Thyroid gland (tissue), 4 donors: ENCODE measurements at regions not wholly inside any gene's neighbourhood (a gene's known extent, or its start where the extent isn't known, plus 50 kb on each side); places are given as distances from the start of the nearest gene placed in this dataset.
"Not testable (repeated sequence)": the region's sequence is repeated elsewhere in the genome, so short reads cannot be mapped to it uniquely, and the experiment has no call there.

Source experiments
- DNase-seq, 2 donors: peaks; one replicate each; pipeline ENCODE4 v3.0.0-alpha.2; 2019
- H3K27ac ChIP-seq, 3 donors: fragments of 200-600 bp; sonication (generic); 1 replicate in 2 of 3; 2 replicates in 1 of 3; pipeline ENCODE4 v1.5.1; 2016 to 2019; ENCODE audit warnings: mild to moderate bottlenecking in 1 of 3, moderate library complexity in 1 of 3
- H3K27me3 ChIP-seq: fragments of 200-600 bp; sonication (generic); one replicate; pipeline ENCODE4 v1.5.1; 2019
- H3K36me3 ChIP-seq, 2 donors: fragments of 200-600 bp; sonication (generic); one replicate each; pipeline ENCODE4 v1.5.1; 2016 to 2019
- H3K4me1 ChIP-seq, 2 donors: fragments of 200-600 bp; sonication (generic); one replicate each; pipeline ENCODE4 v1.5.1; 2017 to 2019
- H3K4me3 ChIP-seq, 3 donors: fragments of 200-600 bp; sonication (generic); replicated peaks in 1 of 3; 1 replicate in 2 of 3; 2 replicates in 1 of 3; pipeline ENCODE4 v1.5.1; 2016; ENCODE audit warnings: mild to moderate bottlenecking in 1 of 3
- H3K9me3 ChIP-seq: fragments of 200-600 bp; sonication (generic); one replicate; pipeline ENCODE4 v1.5.1; 2017
- POLR2A ChIP-seq, 2 donors: fragments of 450-650 bp; IDR thresholded peaks; one replicate each; pipeline ENCODE4 v1.6.1; 2017; ENCODE audit warnings: antibody characterized with exemption in 2 of 2, mild to moderate bottlenecking in 2 of 2, moderate library complexity in 1 of 2
- WGBS, 2 donors: methylation state at CpG; one replicate each; pipeline ENCODE4 v1.1.5; 2017; 5-methylcytosine and 5-hydroxymethylcytosine counted together
- intact Hi-C: fragments of 100-400 bp; cut with DNase I; formaldehyde crosslinking; loops from one replicate; pipeline ENCODE4 v1.15.1; 2023
- TF ChIP-seq, protein P1 (sequence below), 6 experiments: fragments of 200-600 bp in 3 of 6; fragments of 450-650 bp in 3 of 6; sonication (generic) in 3 of 6; IDR thresholded peaks; one replicate each; pipeline ENCODE4 v1.5.1; 2016 to 2019; ENCODE audit warnings: antibody characterized with exemption in 6 of 6, mild to moderate bottlenecking in 2 of 6, inconsistent platforms in 1 of 6, moderate library complexity in 1 of 6

DNA sequence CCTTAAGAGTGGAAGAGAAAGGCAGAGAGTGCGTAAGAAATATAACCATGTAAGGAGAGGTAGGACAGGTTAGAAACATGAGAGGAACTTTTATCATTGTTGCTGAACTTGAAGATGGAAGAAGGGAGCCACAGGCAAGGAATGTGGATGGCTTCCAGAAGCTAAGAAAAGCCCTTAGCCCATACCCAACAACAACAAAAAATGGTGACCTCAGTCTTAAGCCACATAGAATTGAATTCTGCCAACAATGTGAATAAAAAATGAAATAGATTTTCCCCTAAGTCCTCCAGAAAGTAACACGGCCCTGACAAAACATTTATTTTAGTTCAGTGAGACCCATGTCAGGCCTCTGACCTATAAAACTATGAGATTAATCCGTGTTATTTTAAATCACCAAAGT lies 767.3 kb downstream of the FAM181B start:
- Histone ChIP-seq H3K36me3 (no peaks in the 10 kb centered on the region), H3K27ac (no peak overlapping the region), H3K4me3 (no peak overlapping the region), H3K27me3 (no peaks in the 10 kb centered on the region), H3K9me3 (no peaks in the 10 kb centered on the region), H3K4me1 (no peaks in the 10 kb centered on the region)
- 75% methylated on average over 3 of the region's 3 CpGs for WGBS, 2 donors
- TF ChIP-seq, protein P1, sequence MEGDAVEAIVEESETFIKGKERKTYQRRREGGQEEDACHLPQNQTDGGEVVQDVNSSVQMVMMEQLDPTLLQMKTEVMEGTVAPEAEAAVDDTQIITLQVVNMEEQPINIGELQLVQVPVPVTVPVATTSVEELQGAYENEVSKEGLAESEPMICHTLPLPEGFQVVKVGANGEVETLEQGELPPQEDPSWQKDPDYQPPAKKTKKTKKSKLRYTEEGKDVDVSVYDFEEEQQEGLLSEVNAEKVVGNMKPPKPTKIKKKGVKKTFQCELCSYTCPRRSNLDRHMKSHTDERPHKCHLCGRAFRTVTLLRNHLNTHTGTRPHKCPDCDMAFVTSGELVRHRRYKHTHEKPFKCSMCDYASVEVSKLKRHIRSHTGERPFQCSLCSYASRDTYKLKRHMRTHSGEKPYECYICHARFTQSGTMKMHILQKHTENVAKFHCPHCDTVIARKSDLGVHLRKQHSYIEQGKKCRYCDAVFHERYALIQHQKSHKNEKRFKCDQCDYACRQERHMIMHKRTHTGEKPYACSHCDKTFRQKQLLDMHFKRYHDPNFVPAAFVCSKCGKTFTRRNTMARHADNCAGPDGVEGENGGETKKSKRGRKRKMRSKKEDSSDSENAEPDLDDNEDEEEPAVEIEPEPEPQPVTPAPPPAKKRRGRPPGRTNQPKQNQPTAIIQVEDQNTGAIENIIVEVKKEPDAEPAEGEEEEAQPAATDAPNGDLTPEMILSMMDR (IDR thresholded peaks at IDR 0.05) = no peak
- TF ChIP-seq POLR2A (IDR thresholded peaks at IDR 0.05) = no peak
- no peak for DNase-seq
- intact Hi-C loops = no loop called here

DNA sequence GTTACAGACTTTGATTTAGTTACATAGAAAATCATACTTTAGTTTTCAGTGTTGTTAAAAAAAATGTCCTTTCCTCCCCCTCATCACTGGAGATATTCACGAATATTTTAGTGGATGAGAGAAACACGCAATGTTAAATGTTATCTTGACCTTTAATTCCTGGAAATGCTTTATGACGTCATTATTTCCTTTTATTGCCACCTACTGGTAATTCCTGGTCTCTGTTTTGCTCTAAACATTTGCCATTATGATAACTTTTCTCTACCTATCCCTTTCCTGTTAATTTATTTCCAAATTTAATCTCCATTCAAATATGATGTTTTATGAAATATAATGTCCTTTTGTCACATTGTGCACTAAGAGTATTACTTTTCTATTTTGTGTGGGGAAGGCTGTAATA lies 770.6 kb downstream of the FAM181B start:
- DNase-seq = no peak
- no peak for TF ChIP-seq POLR2A (IDR thresholded peaks at IDR 0.05)
- TF ChIP-seq, protein P1 (IDR thresholded peaks at IDR 0.05) = peak in 1 of 6 experiments; percentile 6
- Histone ChIP-seq H3K27me3 (no peaks in the 10 kb centered on the region), H3K9me3 (no peaks in the 10 kb centered on the region), H3K36me3 (no peaks in the 10 kb centered on the region), H3K4me3 (no peak overlapping the region), H3K27ac (no peak overlapping the region), H3K4me1 (no peaks in the 10 kb centered on the region)
- intact Hi-C loops = no loop called here
- WGBS, 2 donors = 32 to 37% methylated on average over 3 of the region's 3 CpGs

DNA sequence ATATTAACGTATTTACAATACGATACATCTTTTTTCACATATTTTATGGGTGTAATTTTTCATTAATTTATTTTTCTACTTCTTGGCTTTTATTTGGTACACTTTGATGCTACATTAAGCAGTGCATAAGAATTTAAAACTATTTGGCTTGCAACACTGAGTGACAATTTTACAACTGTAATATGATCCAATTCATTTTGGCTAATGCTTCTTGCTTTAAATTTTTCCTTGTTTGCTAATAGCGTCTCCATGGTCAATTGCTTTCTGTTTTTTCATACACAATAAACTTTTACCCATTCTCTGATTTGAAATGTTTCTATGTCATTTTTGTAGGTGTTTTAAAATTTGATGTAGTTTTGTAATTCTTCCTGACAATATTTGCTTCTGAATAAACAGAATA lies 773.2 kb downstream of the FAM181B start:
- Histone ChIP-seq H3K9me3 (no peaks in the 10 kb centered on the region), H3K36me3 (no peaks in the 10 kb centered on the region), H3K4me3 (no peak overlapping the region), H3K27me3 (no peaks in the 10 kb centered on the region), H3K27ac (no peak overlapping the region), H3K4me1 (no peaks in the 10 kb centered on the region)
- WGBS, 2 donors = 82 to 85% methylated on average over 3 of the region's 3 CpGs
- intact Hi-C loops = no loop called here
- TF ChIP-seq, protein P1 (IDR thresholded peaks at IDR 0.05) = no peak
- TF ChIP-seq POLR2A (IDR thresholded peaks at IDR 0.05) = no peak
- DNase-seq = no peak

DNA sequence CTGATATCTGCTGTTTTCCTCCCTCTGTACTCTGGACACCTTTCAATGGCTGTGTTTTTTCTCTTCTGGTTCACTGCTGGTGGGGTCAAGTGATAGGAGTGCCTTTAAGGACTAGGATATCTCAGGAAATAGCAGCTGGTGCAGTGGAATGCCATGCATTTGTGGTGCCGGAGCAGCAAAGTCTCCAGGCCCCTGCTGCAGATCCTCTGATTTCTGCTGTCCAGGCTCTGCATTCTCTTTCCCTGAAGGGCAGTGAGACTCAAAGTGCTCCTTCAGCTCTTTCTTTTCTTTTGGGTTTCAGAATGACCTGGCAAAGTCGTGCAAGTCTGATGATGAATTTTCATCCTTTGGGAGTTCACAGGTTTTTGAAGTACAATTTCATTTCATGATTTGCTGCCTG lies 774.3 kb downstream of the FAM181B start:
- H3K27ac ChIP-seq = no peak overlapping the region
- intact Hi-C loops = no loop called here
- no peak for DNase-seq
- no peaks in the 10 kb centered on the region for H3K36me3 ChIP-seq
- no peaks in the 10 kb centered on the region for H3K4me1 ChIP-seq
- TF ChIP-seq POLR2A (IDR thresholded peaks at IDR 0.05) = no peak
- TF ChIP-seq, protein P1 (IDR thresholded peaks at IDR 0.05) = no peak
- H3K9me3 ChIP-seq = no peaks in the 10 kb centered on the region
- H3K4me3 ChIP-seq = no peak overlapping the region
- no peaks in the 10 kb centered on the region for H3K27me3 ChIP-seq
- WGBS, 2 donors = 40 to 50% methylated on average over 2 of the region's 2 CpGs

DNA sequence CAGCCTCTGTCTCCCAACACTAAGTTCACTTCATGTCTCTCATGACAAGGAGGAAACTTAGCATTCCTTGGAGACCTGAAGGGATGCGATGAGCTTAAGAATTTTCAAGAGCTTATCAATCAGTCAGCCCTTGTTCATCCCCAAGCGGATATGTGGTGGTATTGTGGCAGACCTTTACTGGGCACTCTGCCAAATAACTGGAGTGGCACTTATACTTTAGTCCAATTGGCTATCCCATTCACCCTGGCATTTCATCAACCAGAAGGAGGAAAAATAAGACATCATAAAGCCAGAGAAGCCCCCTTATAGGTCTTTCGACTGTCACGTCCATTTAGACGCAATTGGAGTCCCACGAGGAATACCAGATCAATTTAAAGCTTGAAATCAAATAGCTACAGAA lies 779.4 kb downstream of the FAM181B start:
- H3K27ac ChIP-seq, H3K4me1 ChIP-seq, H3K9me3 ChIP-seq, H3K36me3 ChIP-seq, H3K27me3 ChIP-seq, DNase-seq, H3K4me3 ChIP-seq, intact Hi-C loops: not testable (repeated sequence)
- WGBS, 2 donors = 78 to 82% methylated on average over 6 of the region's 6 CpGs

DNA sequence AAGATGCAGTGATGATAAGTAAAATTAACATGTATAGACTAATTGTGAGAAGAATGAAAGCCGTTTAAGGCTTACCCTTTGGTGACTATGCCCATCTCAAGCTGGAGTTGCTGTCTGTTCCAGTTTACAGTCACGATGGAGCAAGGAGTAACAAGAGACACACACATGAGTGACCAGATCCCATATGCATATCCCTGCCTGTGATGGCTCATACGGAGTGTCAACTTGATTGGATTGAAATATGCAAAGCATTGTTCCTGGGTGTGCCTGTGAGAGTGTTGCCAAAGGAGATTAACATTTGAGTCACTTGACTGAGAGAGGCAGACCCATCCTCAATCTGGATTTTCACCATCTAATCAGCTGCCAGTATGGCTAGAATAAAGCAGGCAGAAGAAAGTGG lies 786.8 kb downstream of the FAM181B start:
- Histone ChIP-seq H3K9me3 (no peaks in the 10 kb centered on the region), H3K4me3 (no peak overlapping the region), H3K27ac (no peak overlapping the region), H3K4me1 (no peaks in the 10 kb centered on the region), H3K36me3 (no peaks in the 10 kb centered on the region), H3K27me3 (no peaks in the 10 kb centered on the region)
- WGBS, 2 donors = 73 to 85% methylated on average over 3 of the region's 3 CpGs
- intact Hi-C loops = no loop called here
- no peak for DNase-seq
- no peak for TF ChIP-seq POLR2A (IDR thresholded peaks at IDR 0.05)
- TF ChIP-seq, protein P1 (IDR thresholded peaks at IDR 0.05) = no peak
